ENCODE measurements at regions not wholly inside any gene's neighbourhood (a gene's known extent, or its start where the extent isn't known, plus 50 kb on each side); places are given as distances from the start of the nearest gene placed in this dataset.
A peak's percentile ranks its signal among the peaks of the same experiment; 100 is the strongest.

GRCh38 chr13:40069173-40070044 lies 413.9 kb downstream of the COG6 start:
- peak; percentile 29 to 43 (median 34) for DNase-seq (ENCODE audit: low read depth in 2 of 3, low spot score in 2 of 3)

- no peak for DNase-seq (ENCODE audit: low read depth in 2 of 3, low spot score in 2 of 3)
These were observed 414.9 kb downstream of the COG6 start for GRCh38 chr13:40070357-40070756.

GRCh38 chr13:40072663-40073120 lies 417.2 kb downstream of the COG6 start:
- DNase-seq (ENCODE audit: low read depth in 2 of 3, low spot score in 2 of 3) = no peak

GRCh38 chr13:40074338-40074737 lies 418.9 kb downstream of the COG6 start:
- DNase-seq (ENCODE audit: low read depth in 2 of 3, low spot score in 2 of 3) = no peak

DNA sequence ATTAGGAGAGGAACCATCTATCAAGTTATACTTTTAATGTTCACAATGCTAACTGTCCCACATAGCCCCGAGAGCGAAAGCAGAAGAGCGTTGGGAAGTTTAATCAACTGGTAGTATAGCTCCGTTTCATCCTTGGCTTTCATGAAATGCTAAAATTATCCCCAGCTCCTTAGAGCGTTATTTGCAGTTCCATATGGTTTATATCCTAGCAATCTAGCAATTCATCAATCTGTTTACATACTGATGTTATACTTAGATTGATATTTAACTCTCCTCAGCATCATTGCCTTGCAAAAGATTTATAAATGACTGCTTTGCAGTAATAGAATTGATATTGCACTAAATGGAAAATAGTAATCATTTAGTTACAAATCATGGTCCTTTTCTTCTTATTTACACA lies 419.8 kb downstream of the COG6 start:
- no peak for DNase-seq (ENCODE audit: low read depth in 2 of 3, low spot score in 2 of 3)

- no peak for DNase-seq (ENCODE audit: low read depth in 2 of 3, low spot score in 2 of 3)
These were observed 421.4 kb downstream of the COG6 start for GRCh38 chr13:40076765-40077362.

- no peak for DNase-seq (ENCODE audit: low read depth in 2 of 3, low spot score in 2 of 3)
These were observed 422.1 kb downstream of the COG6 start for GRCh38 chr13:40077396-40078027.

DNA sequence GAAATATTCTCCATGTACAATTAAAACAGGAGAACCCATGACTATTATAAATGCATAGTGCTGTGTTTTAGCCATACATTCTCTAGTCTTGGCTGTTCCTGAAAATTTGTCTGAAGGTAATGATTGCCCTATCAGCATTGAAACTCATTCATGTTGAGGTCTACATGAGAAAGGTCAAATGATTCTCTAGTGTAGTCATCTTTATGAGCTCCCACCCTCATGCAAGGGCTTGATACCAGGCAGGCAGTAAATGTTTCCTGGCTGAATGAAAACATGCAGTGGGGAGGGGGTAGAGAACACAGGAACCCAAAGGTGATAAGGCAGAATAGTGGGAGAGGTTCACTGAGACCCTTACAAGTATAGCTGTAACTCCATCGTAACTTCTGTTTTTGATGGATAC lies 424.3 kb downstream of the COG6 start:
- no peak for DNase-seq (ENCODE audit: low read depth in 2 of 3, low spot score in 2 of 3)

DNA sequence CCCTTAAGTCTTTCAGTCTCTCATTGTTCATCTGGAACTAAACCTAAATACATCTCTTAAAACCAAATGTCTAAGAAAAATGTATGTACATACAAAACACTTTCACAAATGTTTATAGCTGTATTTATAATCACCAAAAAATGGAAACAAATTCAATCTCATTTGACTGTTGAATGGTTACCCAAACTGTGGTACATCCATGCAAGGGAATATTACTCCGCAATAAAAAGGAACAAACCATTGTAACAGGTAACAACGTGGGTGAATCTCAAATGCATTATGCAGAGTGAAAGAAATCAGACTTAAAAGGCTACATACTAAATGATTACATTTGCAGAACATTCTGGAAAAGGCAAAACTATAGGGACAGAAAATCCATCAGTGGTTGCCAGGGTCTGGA lies 425.2 kb downstream of the COG6 start:
- no peak for DNase-seq (ENCODE audit: low read depth in 2 of 3, low spot score in 2 of 3)

DNA sequence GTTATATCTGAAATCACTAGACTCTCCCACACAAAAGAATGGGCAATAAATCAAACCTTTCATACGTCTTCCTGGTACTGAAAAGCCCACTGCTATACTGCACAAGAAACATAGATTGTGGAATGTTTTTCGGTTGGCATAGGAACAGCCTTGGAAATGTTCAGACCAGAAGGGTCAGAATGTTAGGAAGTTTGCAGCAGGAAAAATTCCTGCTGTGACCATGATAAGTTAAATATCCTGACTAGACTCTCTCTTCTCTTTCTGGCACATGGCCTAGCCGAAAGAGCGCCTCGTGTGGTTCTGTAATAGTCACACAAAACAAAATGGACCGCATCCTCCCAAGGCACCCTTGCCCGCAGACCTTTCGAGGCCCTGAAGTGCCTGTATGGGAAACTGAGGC lies 427.2 kb downstream of the COG6 start:
- no peak for DNase-seq (ENCODE audit: low read depth in 2 of 3, low spot score in 2 of 3)

GRCh38 chr13:40083841-40084240 lies 428.4 kb downstream of the COG6 start:
- DNase-seq (ENCODE audit: low read depth in 2 of 3, low spot score in 2 of 3) = no peak

- no peak for DNase-seq (ENCODE audit: low read depth in 2 of 3, low spot score in 2 of 3)
These were observed 429.5 kb downstream of the COG6 start for GRCh38 chr13:40084934-40085333.

- DNase-seq (ENCODE audit: low read depth in 2 of 3, low spot score in 2 of 3) = no peak
These were observed 431.9 kb downstream of the COG6 start for GRCh38 chr13:40087091-40088002.

DNA sequence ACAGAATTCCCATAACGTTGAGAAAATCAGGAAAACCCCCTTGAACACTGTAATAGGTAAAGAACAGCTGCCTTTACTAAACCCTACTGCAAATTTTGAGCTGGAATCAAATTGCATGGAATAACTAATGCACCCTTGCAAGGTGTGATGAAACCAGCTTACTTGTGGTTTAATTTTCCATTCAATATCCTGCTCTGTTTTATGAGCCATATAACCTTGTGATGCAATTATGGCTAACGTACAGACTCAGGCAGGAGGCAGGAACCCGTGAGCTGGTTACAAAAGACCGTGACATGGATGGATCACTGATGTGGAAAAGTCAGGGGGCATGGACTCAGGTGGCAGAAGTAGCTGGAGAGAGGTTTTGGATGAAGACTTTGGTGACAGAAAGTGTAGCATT lies 438.6 kb downstream of the COG6 start:
- no peak for DNase-seq (ENCODE audit: low read depth in 2 of 3, low spot score in 2 of 3)

DNA sequence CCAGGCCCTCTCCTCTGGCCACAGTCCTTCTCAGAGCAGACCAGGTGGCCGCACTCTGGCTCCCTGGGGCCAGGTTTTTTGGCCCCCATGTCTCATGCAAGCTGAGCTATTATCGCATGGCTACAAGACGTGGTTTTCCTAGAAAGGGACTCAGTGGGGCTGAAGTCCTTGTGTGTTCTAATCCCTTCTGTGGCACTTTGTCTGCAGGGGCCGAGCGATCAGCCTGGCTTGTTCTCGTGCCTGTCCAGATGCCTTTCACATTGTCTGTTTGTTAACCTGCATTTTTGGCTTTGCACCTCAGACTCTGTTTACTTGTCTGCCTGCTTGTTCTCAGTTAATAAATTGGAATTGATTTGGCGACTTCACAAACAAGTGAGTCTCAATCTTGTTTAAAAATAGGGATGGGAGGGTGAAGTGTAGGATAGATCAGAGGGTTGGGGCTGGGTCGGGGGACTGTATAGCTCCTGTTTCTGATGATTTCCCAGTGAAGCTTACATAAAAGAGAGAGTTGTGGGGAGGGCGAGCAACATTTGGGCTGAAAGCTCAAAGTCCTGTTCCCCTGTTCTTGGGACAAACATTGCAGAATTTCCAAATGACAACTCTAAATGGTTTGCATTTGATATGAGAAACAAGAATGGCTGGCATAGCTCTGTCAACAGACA lies 440.4 kb downstream of the COG6 start:
- no peak for DNase-seq (ENCODE audit: low read depth in 2 of 3, low spot score in 2 of 3)

DNA sequence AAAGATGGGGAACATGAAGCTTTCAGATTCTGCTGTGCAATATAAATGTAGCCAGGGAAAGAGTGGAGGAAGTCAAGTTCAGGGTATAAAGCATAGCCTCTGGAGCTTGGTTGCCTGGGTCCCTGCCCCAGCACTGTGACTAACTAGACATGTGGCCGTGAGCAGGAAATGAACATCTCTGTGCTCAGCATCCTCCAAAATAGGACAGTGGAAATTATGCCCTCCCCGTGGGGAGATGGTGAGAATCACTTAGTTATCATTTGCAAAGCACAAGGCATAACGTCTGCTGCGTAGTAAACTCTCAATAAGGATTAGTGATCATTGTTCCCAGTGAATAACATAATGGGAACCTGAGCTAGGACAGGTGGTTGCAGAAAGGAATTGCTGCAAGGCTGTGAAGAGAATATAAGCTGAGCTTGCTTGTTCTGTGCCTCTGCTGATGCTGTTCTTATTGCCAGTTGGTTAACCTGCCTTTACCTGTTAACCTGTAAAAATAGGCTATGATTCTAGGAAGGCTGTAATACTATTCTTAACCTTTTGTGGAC lies 441.0 kb downstream of the COG6 start:
- DNase-seq (ENCODE audit: low read depth in 2 of 3, low spot score in 2 of 3) = no peak

DNA sequence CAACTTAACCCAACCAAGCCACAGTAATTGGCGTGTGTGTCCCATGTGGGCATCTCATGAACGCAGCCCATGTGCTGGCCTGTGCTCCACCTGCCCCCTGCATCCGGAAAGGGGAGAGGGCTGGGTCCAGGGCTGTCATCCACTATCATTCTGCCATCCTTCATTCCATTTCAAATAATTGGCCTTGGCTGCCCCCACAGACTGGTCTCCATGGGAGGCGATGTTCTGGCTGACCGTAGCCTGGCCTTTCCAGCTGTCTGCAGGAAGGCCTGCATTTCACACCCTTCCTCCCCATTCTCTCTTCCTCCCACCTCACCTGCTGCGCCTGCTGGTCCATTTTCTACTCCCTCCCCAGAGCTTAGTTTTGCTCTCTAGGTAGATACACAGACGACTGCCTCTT lies 442.8 kb downstream of the COG6 start:
- DNase-seq (ENCODE audit: low read depth in 2 of 3, low spot score in 2 of 3) = no peak

DNA sequence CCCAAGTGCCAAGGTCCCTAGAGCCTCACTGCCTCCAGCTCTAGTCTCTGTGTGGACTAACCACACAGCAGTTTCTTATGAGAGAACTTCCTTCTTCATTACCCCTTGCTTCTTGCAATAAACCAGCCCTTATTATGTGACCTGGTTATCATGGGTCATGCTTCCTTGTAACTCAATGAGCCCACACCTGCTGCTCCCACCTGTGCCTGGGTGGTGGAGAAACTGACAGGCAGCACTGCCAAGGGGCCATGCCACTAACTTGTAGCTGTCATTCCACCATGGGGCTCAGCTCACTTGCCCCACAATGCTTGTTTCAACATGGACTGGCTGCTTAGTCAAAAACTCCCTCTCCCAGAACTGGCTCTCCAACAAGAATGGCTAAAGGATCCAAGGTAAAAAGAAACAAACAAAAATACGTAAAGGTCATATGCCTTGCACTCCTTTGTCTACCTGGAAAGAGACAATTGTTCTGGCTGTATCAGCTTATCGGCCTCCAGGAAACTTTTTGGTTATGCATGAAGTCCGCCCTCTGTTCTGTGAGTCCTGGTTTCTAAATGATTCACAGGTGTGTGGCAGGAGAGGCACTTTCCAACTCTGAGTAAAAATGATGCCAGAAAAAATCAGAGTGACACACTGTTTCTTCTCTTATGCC lies 446.4 kb downstream of the COG6 start:
- peak in 2 of 3 experiments; percentile 26 to 27 for DNase-seq (ENCODE audit: low read depth in 2 of 3, low spot score in 2 of 3)

- no peak for DNase-seq (ENCODE audit: low read depth in 2 of 3, low spot score in 2 of 3)
These were observed 446.9 kb downstream of the COG6 start for GRCh38 chr13:40102360-40102727.

- DNase-seq (ENCODE audit: low read depth in 2 of 3, low spot score in 2 of 3) = peak; percentile 51 to 74 (median 69)
These were observed 447.4 kb downstream of the COG6 start for GRCh38 chr13:40102854-40103253.
